Activated CD4-positive, alpha-beta memory T cell treated with anti-CD3 and anti-CD28 coated beads for 36 hours (primary cell): ENCODE measurements at regions not wholly inside any gene's neighbourhood (a gene's known extent, or its start where the extent isn't known, plus 50 kb on each side); places are given as distances from the start of the nearest gene placed in this dataset. TPM values are rescaled to one million over a fixed set of nuclear protein-coding genes. Genes with fewer than 3 reads are reported as not detected.

Source experiments
- CTCF ChIA-PET: fragments of 350-600 bp; sonication (Branson Sonifier 250); formaldehyde crosslinking; loops from one replicate; lab custom pipeline; 2021; ENCODE audit warnings: antibody characterized with exemption, inconsistent platforms; lab: Charles Lee
- POLR2A ChIA-PET: fragments of 350-600 bp; sonication (Branson Sonifier 250); formaldehyde crosslinking; loops from one replicate; lab custom pipeline; 2021; ENCODE audit warnings: antibody characterized with exemption; lab: Charles Lee
- DNase-seq: peaks from one replicate; pipeline ENCODE4 v3.0.0-alpha.2; 2020
- H3K27ac Mint-ChIP-seq: one replicate; pipeline ENCODE4 v1.8.0; 2021; ENCODE audit warnings: mixed read lengths
- H3K27me3 Mint-ChIP-seq: one replicate; pipeline ENCODE4 v1.8.0; 2021; ENCODE audit warnings: mixed read lengths
- H3K36me3 Mint-ChIP-seq: one replicate; pipeline ENCODE4 v1.8.0; 2021; ENCODE audit warnings: mixed read lengths
- H3K4me1 Mint-ChIP-seq: one replicate; pipeline ENCODE4 v1.8.0; 2021; ENCODE audit warnings: low read depth, mixed read lengths
- H3K4me3 Mint-ChIP-seq: one replicate; pipeline ENCODE4 v1.8.0; 2021; ENCODE audit warnings: mild to moderate bottlenecking, mixed read lengths
- H3K9me3 Mint-ChIP-seq: one replicate; pipeline ENCODE4 v1.8.0; 2021; ENCODE audit warnings: mixed read lengths
- intact Hi-C: fragments of 100-400 bp; cut with micrococcal nuclease; formaldehyde crosslinking; loops from one replicate; pipeline ENCODE4 v1.15.1; 2023
- microRNA-seq: library from miRNA; unstranded; fragments of <30 nt; microRNA quantifications from one replicate; pipeline ENCODE4 v1.2.0, GENCODE V29; 2022; ENCODE audit warnings: borderline number of aligned reads, borderline microRNAs expressed, borderline replicate concordance

DNA sequence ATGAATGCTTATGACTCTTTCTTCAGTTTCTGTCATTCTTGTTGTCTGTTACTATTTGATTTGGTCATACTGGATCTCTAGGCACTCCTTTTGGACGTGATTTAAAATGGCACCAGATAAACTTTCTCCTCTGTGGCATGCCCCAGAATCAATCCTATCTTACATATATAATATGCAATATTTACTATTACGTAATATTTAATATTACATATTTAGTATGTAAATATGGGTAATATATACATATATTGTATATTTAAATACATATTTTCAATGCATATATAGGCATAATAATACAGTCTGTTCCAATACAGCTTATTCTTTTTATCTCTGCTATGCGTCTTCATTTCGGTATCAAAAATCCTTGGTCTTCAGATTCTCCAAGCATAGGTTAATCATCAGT is 104.4 kb upstream of the PRR20A start:
- H3K9me3 Mint-ChIP-seq, result peaks cover 10% of the 10 kb centered on the region
- H3K27ac Mint-ChIP-seq, result no peak overlapping the region
- H3K27me3 Mint-ChIP-seq, result no peaks in the 10 kb centered on the region
- H3K36me3 Mint-ChIP-seq, result no peaks in the 10 kb centered on the region
- H3K4me1 Mint-ChIP-seq, result no peaks in the 10 kb centered on the region
- ChIA-PET POLR2A (no interaction called here), CTCF (no interaction called here)
- H3K4me3 Mint-ChIP-seq, result no peak overlapping the region
- intact Hi-C loops, result no loop called here
- no peak for DNase-seq

DNA sequence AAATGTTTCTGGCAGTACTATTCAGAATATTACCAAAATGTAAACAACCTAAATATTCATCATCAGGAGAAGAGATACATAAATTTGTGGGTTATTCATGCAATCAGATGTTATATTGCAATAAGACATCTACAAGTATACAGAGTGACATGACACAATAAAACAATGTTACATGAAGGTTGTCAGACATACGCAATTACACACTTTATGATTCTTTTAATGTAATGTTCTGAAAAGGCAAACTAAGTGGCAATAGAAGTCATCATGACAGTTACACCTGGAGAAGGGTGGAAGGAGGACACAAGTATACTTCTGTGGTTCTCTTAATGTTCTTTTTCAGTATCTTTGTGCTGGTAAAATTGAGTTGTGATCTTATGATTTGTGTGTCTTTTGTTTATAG is 95.8 kb upstream of the PRR20A start:
- H3K27ac Mint-ChIP-seq, result no peak overlapping the region
- H3K9me3 Mint-ChIP-seq, result peaks cover 24% of the 10 kb centered on the region
- DNase-seq, result no peak
- POLR2A ChIA-PET, result no interaction called here
- intact Hi-C loops, result no loop called here
- no peak overlapping the region for H3K4me3 Mint-ChIP-seq
- H3K36me3 Mint-ChIP-seq, result no peaks in the 10 kb centered on the region
- H3K27me3 Mint-ChIP-seq, result no peaks in the 10 kb centered on the region
- CTCF ChIA-PET, result no interaction called here
- no peaks in the 10 kb centered on the region for H3K4me1 Mint-ChIP-seq

DNA sequence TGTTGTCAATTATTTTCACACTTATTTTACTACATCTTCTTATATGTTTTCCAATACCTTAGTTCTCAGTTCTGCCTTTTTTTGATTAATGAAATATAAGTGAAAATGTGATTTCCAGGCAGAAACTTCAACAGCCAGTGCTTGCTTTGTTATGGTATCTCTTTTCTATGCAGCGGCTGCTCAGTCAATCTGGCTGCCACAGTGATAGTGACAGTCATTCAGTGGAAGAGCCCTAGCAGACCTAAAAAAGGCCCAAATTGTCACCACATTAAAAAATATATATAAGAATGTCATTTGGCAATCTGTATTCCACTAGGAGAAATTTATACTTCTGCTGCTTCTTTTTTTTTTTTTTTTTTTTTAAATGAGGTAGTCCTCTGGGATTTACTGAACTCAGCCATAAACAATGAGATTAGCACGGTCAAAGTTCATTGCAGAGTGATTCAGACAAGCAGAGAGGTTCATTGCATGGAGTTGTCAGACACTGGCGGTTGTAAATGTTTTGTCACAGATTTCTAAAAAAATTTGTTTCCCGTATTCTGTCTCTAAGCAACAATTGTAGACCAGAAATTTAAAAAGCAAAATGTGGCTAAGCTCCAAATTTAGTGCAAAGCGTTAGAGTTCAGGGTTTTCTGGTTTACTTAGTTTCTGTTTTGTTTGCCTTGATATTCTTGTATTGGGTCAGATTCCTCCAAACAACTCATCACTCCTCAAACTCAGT is 94.7 kb upstream of the PRR20A start:
- Mint-ChIP-seq H3K4me1 (no peaks in the 10 kb centered on the region), H3K27ac (no peak overlapping the region), H3K36me3 (no peaks in the 10 kb centered on the region), H3K9me3 (peaks cover 33% of the 10 kb centered on the region), H3K4me3 (no peak overlapping the region), H3K27me3 (no peaks in the 10 kb centered on the region)
- POLR2A ChIA-PET, result no interaction called here
- CTCF ChIA-PET, result no interaction called here
- intact Hi-C loops, result no loop called here
- DNase-seq, result no peak

DNA sequence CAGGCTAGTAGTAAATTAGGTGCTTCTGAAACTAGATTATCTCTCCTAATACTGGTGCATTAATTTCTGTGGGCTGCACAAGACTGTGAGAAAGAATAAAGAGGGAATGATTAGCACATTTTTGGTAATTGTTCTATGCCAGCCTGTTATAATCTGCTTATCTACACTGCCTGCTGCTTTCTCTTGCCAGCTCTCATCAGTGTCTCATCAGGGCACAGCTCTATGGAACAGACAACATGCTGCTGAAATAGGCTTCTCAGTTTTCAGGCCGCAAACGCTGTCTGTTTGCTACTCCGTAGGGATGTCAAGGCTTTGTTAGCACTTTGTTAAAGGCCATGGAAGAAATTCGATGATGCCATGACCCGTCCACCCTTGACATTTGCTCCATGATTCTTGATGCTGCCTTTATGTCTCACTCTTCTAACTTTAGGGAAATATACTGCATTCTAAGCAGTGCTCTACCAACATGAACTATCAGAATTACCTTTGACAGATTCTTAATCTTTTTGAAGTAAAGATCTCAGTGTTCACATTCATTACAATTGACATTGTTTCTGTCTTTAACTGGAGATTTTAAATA is 84.0 kb upstream of the PRR20A start:
- no peak overlapping the region for H3K27ac Mint-ChIP-seq

DNA sequence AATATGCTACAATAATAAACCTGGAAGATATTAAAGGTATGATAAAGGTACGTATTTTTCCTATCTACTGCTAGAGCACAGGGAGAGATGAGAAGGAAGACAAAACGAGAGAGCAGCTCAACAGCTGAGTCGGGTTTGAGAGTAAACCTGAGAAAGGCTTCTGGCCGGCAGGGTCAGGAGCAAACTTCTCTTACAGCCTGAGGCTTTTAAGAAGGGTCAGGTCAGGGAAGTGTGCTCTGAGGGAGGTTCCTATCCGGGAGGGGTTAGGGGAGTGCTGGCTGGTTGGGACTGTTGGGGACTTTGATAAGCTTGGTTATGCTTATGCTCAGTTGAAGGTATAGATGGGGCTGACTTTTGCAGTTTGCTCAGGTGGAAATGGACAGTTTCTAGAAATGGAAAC is 77.7 kb upstream of the PRR20A start:
- H3K36me3 Mint-ChIP-seq, result no peaks in the 10 kb centered on the region
- no peak overlapping the region for H3K27ac Mint-ChIP-seq

More for the DNA sequence above, 84.0 kb upstream of the PRR20A start:
- DNase-seq, result no peak
- peaks cover 8% of the 10 kb centered on the region for H3K9me3 Mint-ChIP-seq
- no peak overlapping the region for H3K4me3 Mint-ChIP-seq
- ChIA-PET POLR2A (no interaction called here), CTCF (no interaction called here)
- no peaks in the 10 kb centered on the region for H3K27me3 Mint-ChIP-seq
- no peaks in the 10 kb centered on the region for H3K4me1 Mint-ChIP-seq
- intact Hi-C loops, result no loop called here
- H3K36me3 Mint-ChIP-seq, result no peaks in the 10 kb centered on the region

DNA sequence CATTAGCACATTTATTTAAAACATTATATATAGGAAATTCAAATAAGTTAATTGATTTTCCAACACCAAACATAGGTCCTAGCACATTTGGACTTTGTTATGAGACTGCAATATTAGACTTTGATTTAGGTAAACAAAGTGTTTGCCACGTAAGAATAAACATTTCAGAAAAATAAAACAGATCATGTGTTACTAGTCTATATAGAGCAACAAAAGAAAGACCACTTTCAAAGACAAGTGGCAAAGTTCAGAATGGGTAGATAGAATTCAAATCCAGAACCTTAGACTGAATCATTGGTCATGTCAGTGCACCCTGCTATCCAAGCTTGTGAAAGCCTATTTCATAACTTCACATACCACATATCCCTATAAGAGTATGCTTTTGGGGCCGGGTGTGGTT is 66.7 kb upstream of the PRR20A start:
- POLR2A ChIA-PET, result no interaction called here
- H3K27me3 Mint-ChIP-seq, result no peaks in the 10 kb centered on the region
- intact Hi-C loops, result no loop called here

More for the DNA sequence above, 77.7 kb upstream of the PRR20A start:
- no peak overlapping the region for H3K4me3 Mint-ChIP-seq
- ChIA-PET POLR2A (no interaction called here), CTCF (no interaction called here)
- DNase-seq, result no peak
- H3K27me3 Mint-ChIP-seq, result no peaks in the 10 kb centered on the region
- intact Hi-C loops, result no loop called here
- H3K9me3 Mint-ChIP-seq, result peaks cover 13% of the 10 kb centered on the region
- no peaks in the 10 kb centered on the region for H3K4me1 Mint-ChIP-seq

DNA sequence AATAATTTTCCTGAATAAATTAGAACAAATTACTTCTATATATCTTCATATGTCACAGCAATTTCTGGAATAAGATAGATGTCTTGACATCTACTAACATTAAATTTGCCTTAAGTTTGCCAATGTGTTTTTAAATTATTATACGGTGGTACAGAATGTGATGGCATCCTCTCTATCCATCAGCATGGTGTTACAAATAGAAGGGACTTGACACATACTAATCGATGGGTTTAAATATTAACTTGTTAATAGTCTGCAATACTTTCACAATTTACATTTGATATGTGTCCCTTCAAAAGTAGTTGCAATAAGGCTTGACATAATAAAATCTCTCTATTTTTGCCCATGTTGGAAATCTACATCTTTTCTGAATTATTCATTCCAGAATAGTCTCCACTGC is 65.1 kb upstream of the PRR20A start:
- Mint-ChIP-seq H3K4me1 (no peaks in the 10 kb centered on the region), H3K4me3 (no peak overlapping the region), H3K27me3 (no peaks in the 10 kb centered on the region), H3K27ac (no peak overlapping the region), H3K9me3 (peaks cover 5% of the 10 kb centered on the region), H3K36me3 (no peaks in the 10 kb centered on the region)
- POLR2A ChIA-PET, result no interaction called here
- CTCF ChIA-PET, result no interaction called here
- DNase-seq, result no peak
- intact Hi-C loops, result no loop called here

More for the DNA sequence above, 66.7 kb upstream of the PRR20A start:
- Mint-ChIP-seq H3K4me3 (no peak overlapping the region), H3K4me1 (no peaks in the 10 kb centered on the region), H3K9me3 (peaks cover 4% of the 10 kb centered on the region), H3K27ac (no peak overlapping the region), H3K36me3 (no peaks in the 10 kb centered on the region)
- DNase-seq, result no peak
- CTCF ChIA-PET, result no interaction called here

DNA sequence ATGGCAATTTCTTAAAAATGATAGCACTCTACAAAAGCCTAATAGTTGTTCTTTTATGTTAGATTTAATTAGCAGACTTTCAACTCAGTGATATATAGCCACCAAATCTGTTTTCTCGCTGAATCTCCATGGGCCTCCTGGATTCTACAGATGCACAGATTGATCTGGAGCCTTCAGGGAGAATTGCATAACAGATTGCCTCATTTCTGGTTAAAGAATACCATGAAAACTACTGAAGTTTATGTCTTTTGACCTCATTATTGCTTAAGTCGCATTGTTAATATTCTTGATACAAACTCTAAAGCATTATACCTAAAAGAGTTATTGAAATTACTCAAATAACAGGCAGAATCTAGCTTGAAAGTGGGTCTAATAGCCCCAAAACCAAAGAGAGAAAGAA is 53.7 kb upstream of the PRR20A start:
- intact Hi-C loops, result no loop called here
- no peak for DNase-seq
- Mint-ChIP-seq H3K27me3 (no peaks in the 10 kb centered on the region), H3K4me3 (no peak overlapping the region), H3K27ac (no peak overlapping the region), H3K36me3 (no peaks in the 10 kb centered on the region), H3K4me1 (no peaks in the 10 kb centered on the region), H3K9me3 (peaks cover 14% of the 10 kb centered on the region)
- ChIA-PET CTCF (no interaction called here), POLR2A (no interaction called here)

Small RNA genes in the stretch of these regions (microRNA-seq; reads per million reads assigned to microRNA genes)
- gene MIR1297 (not detected), gene MIR5007 (not detected)
